Endothelial cell of umbilical vein (primary cell): ENCODE measurements at regions not wholly inside any gene's neighbourhood (a gene's known extent, or its start where the extent isn't known, plus 50 kb on each side); places are given as distances from the start of the nearest gene placed in this dataset.

ENCODE experiments used
- BruUV-seq: library from RNA; stranded (reverse); fragments of 400-500 nt; replicated peaks from 2 replicates; lab custom pipeline; 2021; lab: Mats Ljungman, UMichigan
- CTCF ChIA-PET: fragments of 300-600, 350-600 bp; sonication (Branson Sonifier 250); formaldehyde crosslinking; loops from one replicate; lab custom pipeline; 2021; ENCODE audit warnings: antibody characterized with exemption, inconsistent platforms; lab: Charles Lee
- POLR2A ChIA-PET: fragments of 300-600, 350-600 bp; sonication (Branson Sonifier 250); formaldehyde crosslinking; loops from one replicate; lab custom pipeline; 2021; ENCODE audit warnings: antibody characterized with exemption, inconsistent platforms; lab: Charles Lee
- DNase-seq: peaks from one replicate; pipeline ENCODE4 v3.0.0-alpha.2; 2011; ENCODE audit warnings: low read depth, low spot score
- FAIRE-seq: peaks from 2 replicates; lab custom pipeline; 2011; peaks lifted over from hg19 to GRCh38; lab: Jason Lieb, UNC
- H2AFZ ChIP-seq: 2 replicates; pipeline ENCODE4 v1.6.0; 2012; ENCODE audit warnings: low read depth, low read length, control low read depth, inconsistent platforms
- H3K27ac ChIP-seq: 2 replicates; pipeline ENCODE4 v1.5.1; 2011; ENCODE audit warnings: low read depth, mild to moderate bottlenecking, control low read depth, low read length, moderate library complexity; ENCODE audit not compliant: insufficient read depth
- H3K27me3 ChIP-seq, 2 experiments: 2 replicates each; pipeline versions ENCODE4 v1.6.0 to v1.6.1; 2011; ENCODE audit warnings: low read length in 2 of 2, mixed read lengths in 1 of 2; ENCODE audit not compliant: control insufficient read depth in 2 of 2, insufficient read depth in 2 of 2
- H3K36me3 ChIP-seq, 2 experiments: 2 replicates in 1 of 2; 3 replicates in 1 of 2; pipeline ENCODE4 v1.5.1; 2011; ENCODE audit warnings: low read length in 2 of 2, mild to moderate bottlenecking in 1 of 2, moderate library complexity in 1 of 2; ENCODE audit not compliant: control insufficient read depth in 2 of 2, insufficient read depth in 2 of 2; ENCODE audit errors: extremely low read depth in 1 of 2
- H3K4me1 ChIP-seq: 3 replicates; pipeline ENCODE4 v1.5.1; 2011; ENCODE audit warnings: mild to moderate bottlenecking, low read length; ENCODE audit not compliant: control insufficient read depth, insufficient read depth; ENCODE audit errors: extremely low read depth
- H3K4me2 ChIP-seq: 2 replicates; pipeline ENCODE4 v1.6.1; 2011; ENCODE audit warnings: low read length, control low read depth, mixed read lengths; ENCODE audit not compliant: insufficient read depth
- H3K4me3 ChIP-seq, 3 experiments: fragments of 200-600 bp in 1 of 3; sonication (generic), shearing (Covaris generic) in 1 of 3; replicated peaks in 1 of 3; 2 replicates each; pipeline ENCODE4 v1.5.1; 2011 to 2016; ENCODE audit warnings: control low read depth in 3 of 3, low read length in 3 of 3, mild to moderate bottlenecking in 2 of 3, inconsistent platforms in 1 of 3, low read depth in 1 of 3, moderate library complexity in 1 of 3; ENCODE audit not compliant: insufficient read depth in 1 of 3
- H3K79me2 ChIP-seq: 2 replicates; pipeline ENCODE4 v1.6.0; 2012; ENCODE audit warnings: low read length, inconsistent platforms; ENCODE audit not compliant: control insufficient read depth, insufficient read depth
- H3K9ac ChIP-seq: replicated peaks from 2 replicates; pipeline ENCODE3; 2011; ENCODE audit warnings: low read length, control low read depth; ENCODE audit not compliant: insufficient read depth; ENCODE audit errors: extremely low read depth
- H3K9me1 ChIP-seq: replicated peaks from 3 replicates; pipeline ENCODE4 v1.6.0; 2011; ENCODE audit warnings: mild to moderate bottlenecking, low read length; ENCODE audit not compliant: control insufficient read depth, insufficient read depth; ENCODE audit errors: extremely low read depth
- H3K9me3 ChIP-seq: replicated peaks from 2 replicates; pipeline ENCODE4 v1.5.1; 2012; ENCODE audit warnings: low read length, inconsistent platforms; ENCODE audit not compliant: control insufficient read depth, insufficient read depth
- H4K20me1 ChIP-seq: replicated peaks from 2 replicates; pipeline ENCODE3; 2011; ENCODE audit warnings: mild to moderate bottlenecking, low read length; ENCODE audit not compliant: control insufficient read depth, insufficient read depth; ENCODE audit errors: extremely low read depth
- CTCF ChIP-seq, 2 donors: IDR thresholded peaks; 1 replicate in 1 of 2; 2 replicates in 1 of 2; pipeline ENCODE4 v1.5.1; 2011; ENCODE audit warnings: low read length in 2 of 2, mild to moderate bottlenecking in 2 of 2, moderate library complexity in 2 of 2, control low read depth in 1 of 2, inconsistent platforms in 1 of 2, low read depth in 1 of 2; ENCODE audit not compliant: insufficient read depth in 1 of 2; ENCODE audit errors: extremely low read depth in 1 of 2
- EZH2 ChIP-seq: IDR thresholded peaks from 2 replicates; pipeline ENCODE4 v1.6.1; 2012; ENCODE audit warnings: borderline replicate concordance, low read depth, mild to moderate bottlenecking, moderate library complexity, low read length, inconsistent platforms; ENCODE audit not compliant: severe bottlenecking
- FOS ChIP-seq: IDR thresholded peaks from 2 replicates; pipeline ENCODE4 v1.6.1; 2011; ENCODE audit warnings: mild to moderate bottlenecking, low read length, moderate library complexity, borderline replicate concordance; ENCODE audit not compliant: insufficient read depth
- GATA2 ChIP-seq: IDR thresholded peaks from 2 replicates; pipeline ENCODE4 v1.7.0; 2011; ENCODE audit warnings: low read depth, mild to moderate bottlenecking, moderate library complexity, mixed read lengths, low read length; ENCODE audit not compliant: insufficient read length, insufficient read depth
- JUN ChIP-seq: IDR thresholded peaks from 2 replicates; pipeline ENCODE4 v1.6.1; 2011; ENCODE audit warnings: borderline replicate concordance, low read depth; ENCODE audit not compliant: insufficient read length, insufficient read depth
- MAX ChIP-seq: IDR thresholded peaks from 2 replicates; pipeline ENCODE4 v1.6.1; 2011; ENCODE audit not compliant: insufficient read depth, insufficient read length
- MYC ChIP-seq: IDR thresholded peaks from one replicate; pipeline ENCODE4 v1.6.1; 2011; ENCODE audit warnings: mild to moderate bottlenecking, low read depth, low read length
- POLR2A ChIP-seq: IDR thresholded peaks from 2 replicates; pipeline ENCODE4 v1.6.1; 2012; ENCODE audit warnings: low read depth, mild to moderate bottlenecking, control low read depth, low read length
- POLR2AphosphoS5 ChIP-seq: IDR thresholded peaks from 2 replicates; pipeline ENCODE4 v1.6.1; 2012; ENCODE audit warnings: low read depth, mild to moderate bottlenecking, control low read depth, low read length, moderate library complexity; ENCODE audit not compliant: insufficient read depth
- dilution Hi-C: fragments of 300-500 bp; cut with MboI; formaldehyde crosslinking; loops from one replicate; pipeline ENCODE4 v1.15.0; 2019; ENCODE audit warnings: low sequenced_read_pairs; ENCODE audit not compliant: extremely low pct_ligation_motif_present
- intact Hi-C: fragments of 100-400 bp; cut with micrococcal nuclease; formaldehyde crosslinking; loops from one replicate; pipeline ENCODE4 v1.10.0; 2022

GRCh38 chr9:2964470-2964869, 120.6 kb upstream of the PUM3 start:
- H3K4me3 ChIP-seq, result no peak overlapping the region
- H3K27ac ChIP-seq, result no peak overlapping the region
- TF ChIP-seq JUN (no peak), EZH2 (no peak), POLR2AphosphoS5 (no peak), CTCF (IDR thresholded peaks at IDR 0.05; ENCODE audit: extremely low read depth in 1 of 2, insufficient read depth in 1 of 2, low read depth in 1 of 2, low read length in 2 of 2) (no peak), MYC (no peak), GATA2 (no peak), FOS (no peak), MAX (no peak), POLR2A (no peak)
- intact Hi-C loops (no loop called here), dilution Hi-C loops (no loop called here)
- BruUV-seq, result no TSS peak
- H3K9me3 ChIP-seq, result no peaks in the 10 kb centered on the region
- no peaks in the 10 kb centered on the region for H3K36me3 ChIP-seq
- H3K9me1 ChIP-seq, result no peaks in the 10 kb centered on the region
- FAIRE-seq (no peak), DNase-seq (no peak)
- H3K27me3 ChIP-seq, result no peaks in the 10 kb centered on the region
- H3K9ac ChIP-seq, result no peak overlapping the region
- no peaks in the 10 kb centered on the region for H3K79me2 ChIP-seq
- H3K4me2 ChIP-seq, result no peak overlapping the region
- ChIA-PET CTCF (no interaction called here), POLR2A (no interaction called here)
- no peaks in the 10 kb centered on the region for H4K20me1 ChIP-seq
- no peaks in the 10 kb centered on the region for H3K4me1 ChIP-seq
- no peak overlapping the region for H2AFZ ChIP-seq
